A673 (cell line): ENCODE measurements at regions not wholly inside any gene's neighbourhood (a gene's known extent, or its start where the extent isn't known, plus 50 kb on each side); places are given as distances from the start of the nearest gene placed in this dataset.
"Not testable (repeated sequence)": the region's sequence is repeated elsewhere in the genome, so short reads cannot be mapped to it uniquely, and the experiment has no call there.

ENCODE experiments used
- CTCF ChIP-seq: fragments of 300-800, 200-600 bp; sonication (generic); conservative IDR thresholded peaks from 2 replicates; pipeline ENCODE4 v1.5.1; 2017; ENCODE audit warnings: low read depth, mild to moderate bottlenecking, antibody characterized with exemption, low read length, moderate library complexity, mixed read lengths
- EZH2 ChIP-seq: fragments of 200-600 bp; sonication (generic); IDR thresholded peaks from 2 replicates; pipeline ENCODE4 v1.6.1; 2017; ENCODE audit warnings: borderline replicate concordance, low read depth, mild to moderate bottlenecking, mixed read lengths, antibody characterized with exemption, low read length; ENCODE audit not compliant: poor library complexity, severe bottlenecking

- not testable (repeated sequence) for TF ChIP-seq CTCF, EZH2
Observed at GRCh38 chr5:44117947-44118346, 271.3 kb downstream of the FGF10 start.
